ENCODE measurements at regions not wholly inside any gene's neighbourhood (a gene's known extent, or its start where the extent isn't known, plus 50 kb on each side); places are given as distances from the start of the nearest gene placed in this dataset.
"Not testable (repeated sequence)": the region's sequence is repeated elsewhere in the genome, so short reads cannot be mapped to it uniquely, and the experiment has no call there.

DNA sequence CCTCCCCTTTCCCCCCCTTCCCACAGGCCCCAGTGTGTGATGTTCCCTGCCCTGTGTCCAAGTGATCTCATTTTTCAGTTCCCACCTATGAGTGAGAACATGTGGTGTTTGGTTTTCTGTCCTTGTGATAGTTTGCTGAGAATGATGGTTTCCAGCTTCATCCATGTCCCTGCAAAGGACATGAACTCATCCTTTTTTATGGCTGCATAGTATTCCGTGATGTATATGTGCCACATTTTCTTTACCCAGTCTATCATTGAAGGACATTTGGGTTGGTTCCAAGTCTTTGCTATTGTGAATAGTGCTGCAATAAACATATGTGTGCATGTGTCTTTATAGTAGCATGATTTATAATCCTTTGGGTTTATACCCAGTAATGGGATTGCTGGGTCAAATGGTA is 106.0 kb upstream of the CADM1 start:
- TF ChIP-seq POLR2AphosphoS5 (IDR thresholded peaks at IDR 0.05; ENCODE audit: insufficient read depth in 1 of 2, low read depth in 1 of 2); CTCF (IDR thresholded peaks at IDR 0.05): not testable (repeated sequence)
